Erythroblast (primary cell): ENCODE measurements at regions not wholly inside any gene's neighbourhood (a gene's known extent, or its start where the extent isn't known, plus 50 kb on each side); places are given as distances from the start of the nearest gene placed in this dataset.

Experiments used
- GATA1 ChIP-seq: IDR thresholded peaks from 2 replicates; pipeline ENCODE4 v1.6.1; 2011; ENCODE audit warnings: low read depth, mild to moderate bottlenecking, control low read depth, low read length, moderate library complexity
- POLR2A ChIP-seq: IDR thresholded peaks from 2 replicates; pipeline ENCODE4 v1.6.1; 2011; ENCODE audit warnings: mild to moderate bottlenecking, low read length

DNA sequence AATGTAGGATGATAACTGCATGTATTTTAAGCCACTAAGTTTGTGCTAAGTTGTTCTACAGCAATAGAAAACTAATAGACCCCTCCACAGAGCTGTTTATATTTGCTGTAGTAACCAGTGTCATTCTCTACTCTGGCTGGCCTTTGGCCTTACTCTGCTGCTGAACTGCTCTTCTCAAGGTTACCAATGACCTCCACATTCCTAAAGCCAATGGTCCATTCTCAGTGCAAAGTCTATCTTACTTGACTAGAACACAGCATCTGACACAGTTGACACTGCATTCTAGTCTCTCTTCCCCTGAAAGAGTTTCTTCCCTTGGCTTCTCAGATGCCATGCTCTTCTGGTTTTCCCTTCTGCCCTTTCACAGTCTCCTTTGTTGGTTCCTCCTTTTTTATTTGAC, 154.8 kb upstream of the CRY1 start:
- TF ChIP-seq POLR2A = no peak
- TF ChIP-seq GATA1 = no peak
